H7 (cell line): ENCODE measurements at regions not wholly inside any gene's neighbourhood (a gene's known extent, or its start where the extent isn't known, plus 50 kb on each side); places are given as distances from the start of the nearest gene placed in this dataset.
"Not testable (repeated sequence)": the region's sequence is repeated elsewhere in the genome, so short reads cannot be mapped to it uniquely, and the experiment has no call there.

ENCODE experiments used
- DNase-seq: peaks from one replicate; pipeline ENCODE4 v3.0.0; 2012
- H3K27me3 ChIP-seq: 2 replicates; pipeline ENCODE4 v1.6.0; 2011; ENCODE audit warnings: mild to moderate bottlenecking, low read length; ENCODE audit not compliant: control insufficient read depth, insufficient read depth
- H3K36me3 ChIP-seq: replicated peaks from 2 replicates; pipeline ENCODE4 v1.5.1; 2011; ENCODE audit warnings: low read length; ENCODE audit not compliant: control insufficient read depth, insufficient read depth
- H3K4me3 ChIP-seq: 2 replicates; pipeline ENCODE4 v1.5.1; 2011; ENCODE audit warnings: low read depth, mild to moderate bottlenecking, control low read depth, low read length, moderate library complexity; ENCODE audit not compliant: insufficient read depth

DNA sequence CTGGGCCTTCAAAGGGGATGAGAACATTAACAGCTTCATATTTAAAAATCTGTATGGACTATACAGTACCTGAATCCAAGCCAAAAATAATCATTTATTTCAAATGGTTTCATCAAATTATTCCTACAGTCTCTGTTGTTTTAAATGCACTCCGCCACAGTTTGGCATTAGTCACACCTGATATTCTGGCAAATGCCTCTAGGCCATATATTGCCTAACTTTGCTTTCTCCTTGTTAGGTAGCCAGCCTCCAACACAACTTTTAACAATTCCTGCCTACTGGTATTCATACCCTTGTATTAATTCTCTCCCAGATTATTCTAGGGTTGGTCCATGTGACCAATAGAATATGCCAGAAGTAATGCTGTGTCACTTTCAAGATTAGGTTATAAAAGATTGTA lies 146.6 kb upstream of the FANCL start:
- H3K36me3 ChIP-seq, result no peaks in the 10 kb centered on the region
- no peak overlapping the region for H3K4me3 ChIP-seq
- H3K27me3 ChIP-seq, result no peaks in the 10 kb centered on the region
- DNase-seq, result no peak

- H3K27me3 ChIP-seq, DNase-seq, H3K4me3 ChIP-seq, H3K36me3 ChIP-seq: not testable (repeated sequence)
Measured at GRCh38 chr2:58386904-58387303, 145.8 kb upstream of the FANCL start.

DNA sequence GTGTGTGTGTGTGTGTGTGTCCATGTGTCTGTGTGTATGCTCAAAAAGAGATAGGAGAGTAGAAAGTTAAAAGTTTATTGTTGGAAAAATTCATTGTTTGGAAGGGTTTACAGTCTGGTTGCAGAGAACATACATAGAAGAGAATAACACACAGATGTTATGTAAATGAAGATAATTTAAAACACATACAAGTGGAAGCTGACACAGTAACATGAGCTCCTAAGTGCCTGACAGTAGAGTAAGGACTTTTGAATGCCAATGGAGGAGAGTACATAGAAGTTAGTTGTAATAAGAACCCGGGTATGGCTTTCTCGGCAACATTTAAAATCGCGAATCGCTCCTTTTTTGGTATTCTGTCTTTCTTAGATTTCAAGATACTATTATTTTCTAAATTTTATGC lies 137.0 kb upstream of the FANCL start:
- DNase-seq, result no peak
- H3K36me3 ChIP-seq, result no peaks in the 10 kb centered on the region
- no peaks in the 10 kb centered on the region for H3K27me3 ChIP-seq
- H3K4me3 ChIP-seq, result no peak overlapping the region

DNA sequence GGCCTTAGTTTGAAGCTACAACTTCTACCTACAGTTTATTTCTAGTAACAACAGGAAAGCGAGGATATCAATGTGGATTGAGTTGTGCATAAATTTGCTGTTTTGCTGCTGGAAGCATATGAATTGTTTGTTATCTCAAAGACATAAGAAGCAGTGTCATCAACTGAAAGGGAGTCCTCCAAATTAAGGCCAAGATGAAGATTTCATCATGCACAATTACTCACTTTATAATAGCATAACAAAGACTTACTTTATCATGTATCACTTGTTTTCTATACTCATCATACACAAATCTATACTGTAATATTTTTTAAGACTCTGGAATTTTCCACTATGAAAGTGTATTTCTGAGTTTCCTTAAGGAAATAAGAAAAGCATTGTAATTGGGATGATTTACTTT lies 136.1 kb upstream of the FANCL start:
- no peak for DNase-seq
- Histone ChIP-seq H3K36me3 (no peaks in the 10 kb centered on the region), H3K4me3 (no peak overlapping the region), H3K27me3 (no peaks in the 10 kb centered on the region)

DNA sequence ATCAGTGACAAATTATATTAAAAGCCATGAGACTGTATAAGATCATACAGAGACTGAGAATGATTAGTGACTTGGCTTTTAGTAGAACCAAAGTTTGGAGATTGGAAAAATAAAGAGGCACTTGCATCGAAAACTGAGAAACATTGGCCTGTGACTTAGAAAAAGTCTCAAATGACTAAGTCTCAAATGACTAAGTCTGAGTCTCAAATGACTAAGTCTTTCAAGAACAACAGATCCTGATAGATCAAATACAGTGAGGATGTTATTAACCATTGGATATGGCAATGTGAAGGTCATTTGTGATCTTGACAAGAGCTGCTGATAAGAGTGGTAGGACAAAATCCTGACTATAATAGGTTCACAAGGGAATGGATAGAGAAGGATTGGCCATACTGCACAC lies 135.5 kb upstream of the FANCL start:
- DNase-seq, result no peak
- Histone ChIP-seq H3K27me3 (no peaks in the 10 kb centered on the region), H3K4me3 (no peak overlapping the region), H3K36me3 (no peaks in the 10 kb centered on the region)

GRCh38 chr2:58369594-58369993 lies 128.5 kb upstream of the FANCL start:
- Histone ChIP-seq H3K4me3 (no peak overlapping the region), H3K36me3 (no peaks in the 10 kb centered on the region), H3K27me3 (no peaks in the 10 kb centered on the region)
- DNase-seq, result no peak

DNA sequence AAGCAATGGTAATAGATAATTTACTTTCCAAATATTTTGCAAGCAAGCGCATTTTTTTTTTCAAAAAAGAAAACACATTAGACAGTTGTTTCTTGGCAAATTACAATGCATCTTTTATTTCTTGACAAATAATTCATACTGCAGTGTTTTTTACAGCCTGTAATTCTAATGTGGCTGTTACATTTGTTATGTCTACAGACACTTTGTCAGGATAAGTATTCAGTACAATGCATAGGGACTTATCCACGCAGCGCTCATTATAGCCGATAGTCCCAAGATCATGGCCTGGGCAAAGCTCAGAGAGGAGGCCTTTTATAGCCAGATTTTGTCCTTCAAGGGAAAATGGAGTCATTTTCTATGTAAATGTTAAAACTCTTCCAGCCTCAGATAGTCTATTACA lies 123.0 kb upstream of the FANCL start:
- H3K4me3 ChIP-seq, result no peak overlapping the region

GRCh38 chr2:58358026-58358425 lies 116.9 kb upstream of the FANCL start:
- DNase-seq, result no peak
- Histone ChIP-seq H3K27me3 (no peaks in the 10 kb centered on the region), H3K4me3 (no peak overlapping the region), H3K36me3 (no peaks in the 10 kb centered on the region)

More for the DNA sequence above, 123.0 kb upstream of the FANCL start:
- Histone ChIP-seq H3K36me3 (no peaks in the 10 kb centered on the region), H3K27me3 (no peaks in the 10 kb centered on the region)
- no peak for DNase-seq

DNA sequence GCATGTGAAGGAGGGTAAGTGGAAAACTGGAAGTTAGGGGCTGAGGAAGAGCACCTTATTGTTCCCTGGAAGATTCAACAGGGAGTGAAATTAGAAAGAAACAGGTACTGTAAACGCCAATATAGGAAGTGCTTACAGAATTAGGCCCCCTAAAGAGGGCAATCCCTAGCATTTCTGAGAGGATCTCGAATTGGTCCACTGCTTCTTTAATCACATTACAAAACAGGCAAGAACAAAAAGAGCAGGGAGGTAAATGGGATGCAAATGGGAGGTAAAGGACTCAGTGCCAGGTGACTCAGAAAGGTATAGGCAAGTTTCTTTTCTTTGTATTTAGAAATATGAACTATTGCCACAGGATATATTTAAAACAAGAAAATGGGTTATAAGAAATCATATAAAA lies 116.4 kb upstream of the FANCL start:
- no peak overlapping the region for H3K4me3 ChIP-seq
- peak; percentile 13 for DNase-seq
- H3K36me3 ChIP-seq, result no peaks in the 10 kb centered on the region
- no peaks in the 10 kb centered on the region for H3K27me3 ChIP-seq

GRCh38 chr2:58354230-58354629 lies 113.1 kb upstream of the FANCL start:
- no peak overlapping the region for H3K4me3 ChIP-seq
- DNase-seq, result no peak
- no peaks in the 10 kb centered on the region for H3K27me3 ChIP-seq
- H3K36me3 ChIP-seq, result no peaks in the 10 kb centered on the region

DNA sequence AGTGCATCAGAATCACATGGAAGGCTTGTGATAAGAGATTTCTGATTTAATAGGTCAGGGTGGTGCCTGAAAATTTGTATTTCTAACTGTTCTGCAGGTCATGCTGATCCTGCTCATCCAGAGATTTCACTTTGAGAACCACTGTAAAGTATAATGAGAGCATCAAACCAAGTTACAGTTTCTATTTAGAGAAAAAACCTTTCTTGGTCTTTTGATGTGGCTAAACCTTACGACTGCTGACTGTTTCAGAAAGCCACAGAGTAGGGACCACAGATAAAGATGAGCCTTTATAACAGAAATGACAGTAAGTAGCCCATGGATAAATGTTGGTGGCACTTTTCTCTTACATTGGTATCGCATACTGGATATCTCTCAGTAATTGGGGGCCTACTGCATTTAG lies 109.4 kb upstream of the FANCL start:
- no peak for DNase-seq
- Histone ChIP-seq H3K27me3 (no peaks in the 10 kb centered on the region), H3K36me3 (no peaks in the 10 kb centered on the region), H3K4me3 (no peak overlapping the region)

GRCh38 chr2:58347810-58348209 lies 106.7 kb upstream of the FANCL start:
- Histone ChIP-seq H3K4me3 (no peak overlapping the region), H3K27me3 (no peaks in the 10 kb centered on the region), H3K36me3 (no peaks in the 10 kb centered on the region)
- no peak for DNase-seq

DNA sequence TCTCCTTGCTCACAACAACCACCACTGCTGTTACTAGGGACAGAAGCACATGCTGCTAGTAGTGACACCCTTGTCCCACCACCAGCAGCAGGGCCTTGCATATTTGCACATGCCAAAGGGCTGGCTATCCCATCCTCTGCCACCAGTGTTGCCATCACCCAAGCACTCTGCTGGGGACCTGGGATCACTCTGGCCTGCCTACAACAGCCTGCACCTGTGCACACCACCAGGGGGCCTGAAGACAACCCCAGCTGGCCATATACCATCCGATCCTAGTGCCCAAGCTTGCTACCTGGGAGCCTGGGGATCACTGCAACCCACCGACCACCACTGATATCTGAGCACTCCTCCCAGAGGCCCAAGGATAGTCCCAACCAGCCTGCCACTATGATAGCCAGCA lies 99.9 kb upstream of the FANCL start:
- H3K4me3 ChIP-seq, result no peak overlapping the region
- no peak for DNase-seq
- no peaks in the 10 kb centered on the region for H3K27me3 ChIP-seq
- no peaks in the 10 kb centered on the region for H3K36me3 ChIP-seq

GRCh38 chr2:58339548-58340243 lies 98.6 kb upstream of the FANCL start:
- no peak overlapping the region for H3K4me3 ChIP-seq
- DNase-seq, result no peak
- H3K27me3 ChIP-seq, result no peaks in the 10 kb centered on the region
- no peaks in the 10 kb centered on the region for H3K36me3 ChIP-seq

GRCh38 chr2:58336416-58336815 lies 95.3 kb upstream of the FANCL start:
- no peak for DNase-seq
- no peaks in the 10 kb centered on the region for H3K36me3 ChIP-seq
- no peaks in the 10 kb centered on the region for H3K27me3 ChIP-seq
- H3K4me3 ChIP-seq, result no peak overlapping the region

- no peaks in the 10 kb centered on the region for H3K36me3 ChIP-seq
- no peak for DNase-seq
- H3K27me3 ChIP-seq, result no peaks in the 10 kb centered on the region
- H3K4me3 ChIP-seq, result no peak overlapping the region
Measured at GRCh38 chr2:58334414-58334813, 93.3 kb upstream of the FANCL start.
